K562 (cell line): ENCODE measurements at regions not wholly inside any gene's neighbourhood (a gene's known extent, or its start where the extent isn't known, plus 50 kb on each side); places are given as distances from the start of the nearest gene placed in this dataset.

Experiments
- ATAC-seq: fragments of 200-7000 bp; cut with Tn5 transposase; 3 replicates; pipeline ENCODE4 v1.9.1; 2020; ENCODE audit warnings: moderate library complexity
- BruUV-seq: library from RNA; stranded (reverse); fragments of 400-500 nt; replicated peaks from 2 replicates; lab custom pipeline; 2021; lab: Mats Ljungman, UMichigan
- CTCF ChIA-PET: fragments of 300-600 bp; formaldehyde crosslinking; extraction: SDS; loops from one replicate; lab custom pipeline; 2021; ENCODE audit warnings: low intra/inter-chr PET ratio; lab: Yijun Ruan, JAX
- POLR2A ChIA-PET: fragments of 300-600, 350-650 bp; sonication (Branson Sonifier 250); formaldehyde crosslinking; extraction: SDS; loops from one replicate; lab custom pipeline; 2021; ENCODE audit warnings: antibody characterized with exemption, inconsistent platforms; lab: Yijun Ruan, JAX
- DNase-seq, 4 experiments: peaks; one replicate each; pipeline versions ENCODE4 v3.0.0 to v3.0.0-alpha.2; 2011 to 2018; ENCODE audit warnings: low spot score in 3 of 4, mixed read lengths in 3 of 4; ENCODE audit errors: extremely low read depth in 1 of 4
- FAIRE-seq: peaks from 2 replicates; lab custom pipeline; 2011; peaks lifted over from hg19 to GRCh38; lab: Jason Lieb, UNC
- H2AFZ ChIP-seq: 2 replicates; pipeline ENCODE4 v1.6.0; 2011; ENCODE audit warnings: low read depth, low read length, control low read depth, inconsistent platforms
- H3K27ac ChIP-seq: fragments of 200-600 bp; 3 replicates; pipeline ENCODE4 v1.8.0; 2011; ENCODE audit warnings: low read depth, mild to moderate bottlenecking, control low read depth, inconsistent platforms, low read length, moderate library complexity, mixed read lengths; ENCODE audit errors: extremely low read depth
- H3K27me3 ChIP-seq, 2 experiments: fragments of 300-600 bp in 1 of 2; 2 replicates in 1 of 2; 3 replicates in 1 of 2; pipeline versions ENCODE4 v1.6.0 to v1.8.0; 2011; ENCODE audit warnings: inconsistent platforms in 2 of 2, low read length in 2 of 2, mild to moderate bottlenecking in 1 of 2, mixed read lengths in 1 of 2, moderate library complexity in 1 of 2; ENCODE audit not compliant: control insufficient read depth in 2 of 2, insufficient read depth in 2 of 2
- H3K36me3 ChIP-seq: fragments of 300-600 bp; 3 replicates; pipeline ENCODE4 v1.8.0; 2011; ENCODE audit warnings: mild to moderate bottlenecking, low read length, inconsistent platforms; ENCODE audit not compliant: control insufficient read depth, insufficient read depth
- H3K4me1 ChIP-seq, 2 experiments: fragments of 200-600 bp in 1 of 2; replicated peaks in 1 of 2; 2 replicates in 1 of 2; 3 replicates in 1 of 2; pipeline versions ENCODE4 v1.5.1 to v1.8.0; 2011; ENCODE audit warnings: inconsistent platforms in 2 of 2, low read length in 2 of 2, mild to moderate bottlenecking in 1 of 2, mixed read lengths in 1 of 2, moderate library complexity in 1 of 2; ENCODE audit not compliant: control insufficient read depth in 2 of 2, insufficient read depth in 2 of 2
- H3K4me2 ChIP-seq: 2 replicates; pipeline ENCODE4 v1.6.1; 2011; ENCODE audit warnings: low read length, control low read depth, inconsistent platforms, mixed read lengths; ENCODE audit not compliant: insufficient read depth
- H3K4me3 ChIP-seq: fragments of 200-600 bp; sonication (generic), shearing (Covaris generic); 2 replicates; pipeline ENCODE4 v1.5.1; 2016; ENCODE audit warnings: control low read depth, inconsistent platforms
- H3K79me2 ChIP-seq: fragments of 200-600 bp; 3 replicates; pipeline ENCODE4 v1.8.0; 2011; ENCODE audit warnings: low read length, inconsistent platforms; ENCODE audit not compliant: control insufficient read depth, insufficient read depth
- H3K9ac ChIP-seq, 2 experiments: 2 replicates each; pipeline versions ENCODE4 v1.6.0 to v1.6.1; 2011; ENCODE audit warnings: low read depth in 2 of 2, low read length in 2 of 2, control low read depth in 1 of 2, inconsistent platforms in 1 of 2, mild to moderate bottlenecking in 1 of 2, mixed read lengths in 1 of 2; ENCODE audit not compliant: insufficient read depth in 1 of 2
- H3K9me1 ChIP-seq: one replicate; pipeline ENCODE4 v1.6.0; 2011; ENCODE audit warnings: inconsistent platforms, mild to moderate bottlenecking, low read length, moderate library complexity; ENCODE audit not compliant: control insufficient read depth, insufficient read depth
- H3K9me3 ChIP-seq: replicated peaks from 2 replicates; pipeline ENCODE4 v1.5.1; 2011; ENCODE audit warnings: low read depth, low read length, inconsistent platforms; ENCODE audit not compliant: control insufficient read depth, insufficient read depth
- H4K20me1 ChIP-seq: replicated peaks from 2 replicates; pipeline ENCODE4 v1.6.1; 2011; ENCODE audit warnings: low read length, inconsistent platforms, mixed read lengths; ENCODE audit not compliant: control insufficient read depth, insufficient read depth
- ADNP ChIP-seq: fragments of 200-800 bp; sonication (Bioruptor generic); IDR thresholded peaks from 2 replicates; pipeline ENCODE4 v1.6.1; 2016; ENCODE audit warnings: missing genetic modification characterization, missing compliant biosample characterization
- ARID2 ChIP-seq: fragments of 450-650 bp; IDR thresholded peaks from 2 replicates; pipeline ENCODE4 v1.6.1; 2017; ENCODE audit warnings: antibody characterized with exemption, mild to moderate bottlenecking
- BRD4 ChIP-seq: fragments of 200-600 bp; sonication (generic); IDR thresholded peaks from 2 replicates; pipeline ENCODE4 v1.6.1; 2017; ENCODE audit warnings: inconsistent platforms
- E2F6 ChIP-seq, 2 experiments: IDR thresholded peaks; 2 replicates each; pipeline ENCODE4 v1.6.1; 2011; ENCODE audit warnings: borderline replicate concordance in 1 of 2, control low read depth in 1 of 2, low read depth in 1 of 2, low read length in 1 of 2, mild to moderate bottlenecking in 1 of 2, mixed read lengths in 1 of 2, moderate library complexity in 1 of 2; ENCODE audit not compliant: insufficient read depth in 1 of 2, insufficient read length in 1 of 2, poor library complexity in 1 of 2, severe bottlenecking in 1 of 2; ENCODE audit errors: extremely low read depth in 1 of 2
- EGR1 ChIP-seq: fragments of 450-650 bp; conservative IDR thresholded peaks from 2 replicates; pipeline ENCODE4 v1.6.1; 2017; ENCODE audit warnings: mild to moderate bottlenecking
- KAT2B ChIP-seq: IDR thresholded peaks from one replicate; pipeline ENCODE4 v1.6.1; 2012; ENCODE audit warnings: low read depth, mild to moderate bottlenecking, control low read depth, inconsistent platforms, low read length, moderate library complexity
- MAFK ChIP-seq: IDR thresholded peaks from 2 replicates; pipeline ENCODE4 v1.6.1; 2011; ENCODE audit warnings: low read length, improper control_type of control experiment
- MEF2A ChIP-seq: IDR thresholded peaks from 2 replicates; pipeline ENCODE4 v1.6.1; 2011; ENCODE audit warnings: low read depth, mild to moderate bottlenecking, low read length, moderate library complexity; ENCODE audit not compliant: control insufficient read depth
- STAT5B ChIP-seq: fragments of 250-450 bp; sonication (Bioruptor Pico); IDR thresholded peaks from 2 replicates; pipeline ENCODE4 v1.8.0; 2021; ENCODE audit warnings: mild to moderate bottlenecking, inconsistent platforms
- ZBTB5 ChIP-seq: fragments of 450-650 bp; IDR thresholded peaks from 2 replicates; pipeline ENCODE4 v1.6.1; 2017; ENCODE audit warnings: antibody characterized with exemption
- ZMIZ1 ChIP-seq, 2 experiments: fragments of 150-350 bp in 1 of 2; IDR thresholded peaks; 2 replicates each; pipeline ENCODE4 v1.6.1; 2012 to 2016; ENCODE audit warnings: low read depth in 2 of 2, low read length in 2 of 2, mild to moderate bottlenecking in 1 of 2, moderate library complexity in 1 of 2
- ZNF217 ChIP-seq: sonication (generic); formaldehyde crosslinking; IDR thresholded peaks from 2 replicates; pipeline ENCODE4 v1.8.0; 2022; ENCODE audit warnings: mild to moderate bottlenecking, missing genetic modification reagents
- ZNF551 ChIP-seq: fragments of 250-450 bp; sonication (Bioruptor Pico); IDR thresholded peaks from 2 replicates; pipeline ENCODE4 v1.5.0; 2021; ENCODE audit warnings: mild to moderate bottlenecking, moderate library complexity
- ZNF79 ChIP-seq: fragments of 250-450 bp; sonication (Bioruptor Pico); IDR thresholded peaks from 2 replicates; pipeline ENCODE4 v1.4.0; 2020; ENCODE audit warnings: low read depth, mild to moderate bottlenecking, moderate library complexity
- ZZZ3 ChIP-seq: fragments of 450-650 bp; IDR thresholded peaks from 2 replicates; pipeline ENCODE4 v1.6.1; 2016; ENCODE audit warnings: antibody characterized with exemption, mild to moderate bottlenecking, moderate library complexity
- WGBS: fragments of 100-300 bp; shearing (Covaris generic); methylation state at CpG from one replicate; pipeline ENCODE4 v1.1.6; 2016; ENCODE audit warnings: low coverage, mixed read lengths; ENCODE audit not compliant: insufficient coverage; ENCODE audit errors: missing lambda C conversion rate; 5-methylcytosine and 5-hydroxymethylcytosine counted together
- in situ Hi-C: fragments of 300-500 bp; cut with MboI; formaldehyde crosslinking; loops from 4 replicates; pipeline ENCODE4 v1.15.0; 2018; ENCODE audit warnings: inconsistent platforms, mixed read lengths
- intact Hi-C: fragments of 100-400 bp; cut with micrococcal nuclease; formaldehyde crosslinking; loops from 2 replicates; pipeline ENCODE4 v1.14.2; 2022

- Histone ChIP-seq H3K79me2 (no peaks in the 10 kb centered on the region), H3K27ac (no peak overlapping the region), H3K9me1 (no peaks in the 10 kb centered on the region), H3K36me3 (no peaks in the 10 kb centered on the region), H3K27me3 (no peaks in the 10 kb centered on the region; a peak in 1 of 5 replicates), H3K9ac (no peak overlapping the region), H4K20me1 (no peaks in the 10 kb centered on the region), H3K4me1 (no peaks in the 10 kb centered on the region), H3K4me3 (no peak overlapping the region), H2AFZ (no peak overlapping the region), H3K4me2 (no peak overlapping the region), H3K9me3 (no peaks in the 10 kb centered on the region)
- FAIRE-seq (no peak), DNase-seq (no peak), ATAC-seq (no peak)
- in situ Hi-C loops (no loop called here), intact Hi-C loops (no loop called here)
- ChIA-PET POLR2A (interaction anchor here (0.5 kb wide), 1 partner anchor 447 kb away, joined by 3 read pairs; no protein-coding TSS in a partner anchor), CTCF (no interaction called here)
- 3% methylated on average over 2 of the region's 2 CpGs for WGBS
- BruUV-seq = no TSS peak
- TF ChIP-seq ADNP (tag) (no peak), MAFK (no peak), ZNF79 (CRISPR knock-in tag) (no peak), KAT2B (no peak), EGR1 (no peak), ZNF217 (no peak), BRD4 (no peak), E2F6 (IDR thresholded peaks at IDR 0.05; ENCODE audit: borderline replicate concordance in 1 of 2, extremely low read depth in 1 of 2, insufficient read depth in 1 of 2, insufficient read length in 1 of 2, low read depth in 1 of 2, low read length in 1 of 2, poor library complexity in 1 of 2, severe bottlenecking in 1 of 2) (no peak), STAT5B (no peak), ZNF551 (CRISPR knock-in tag) (no peak), MEF2A (no peak), ZZZ3 (no peak), ZBTB5 (no peak), ZMIZ1 (IDR thresholded peaks at IDR 0.05; ENCODE audit: low read depth in 2 of 2, low read length in 2 of 2) (no peak), ARID2 (no peak)
Measured at GRCh38 chr5:109935833-109936490, 246.2 kb downstream of the MAN2A1 start.
